GM12878 (cell line): ENCODE measurements at regions not wholly inside any gene's neighbourhood (a gene's known extent, or its start where the extent isn't known, plus 50 kb on each side); places are given as distances from the start of the nearest gene placed in this dataset.

ENCODE experiments used
- ATAC-seq: fragments of 200-7000 bp; cut with Tn5 transposase; 3 replicates; pipeline ENCODE4 v1.9.1; 2020; ENCODE audit warnings: mild to moderate bottlenecking, moderate library complexity
- BruUV-seq: library from RNA; stranded (reverse); fragments of 400-500 nt; replicated peaks from 2 replicates; lab custom pipeline; 2021; lab: Mats Ljungman, UMichigan
- CTCF ChIA-PET: fragments of 300-600 bp; sonication (Branson Sonifier 250); formaldehyde crosslinking; extraction: SDS; loops from one replicate; lab custom pipeline; 2021; ENCODE audit warnings: inconsistent platforms; lab: Yijun Ruan, JAX
- POLR2A ChIA-PET: fragments of 350-600 bp; formaldehyde crosslinking; extraction: SDS; loops from one replicate; lab custom pipeline; 2021; ENCODE audit warnings: inconsistent platforms; lab: Charles Lee
- RAD21 ChIA-PET: fragments of 300-600 bp; sonication (Branson Sonifier 250); formaldehyde crosslinking; loops from one replicate; lab custom pipeline; 2023; ENCODE audit warnings: antibody characterized with exemption; ENCODE audit not compliant: unreplicated experiment; lab: Charles Lee
- SMC1A ChIA-PET: fragments of 300-600 bp; sonication (Branson Sonifier 250); formaldehyde crosslinking; loops from one replicate; lab custom pipeline; 2023; ENCODE audit not compliant: unreplicated experiment, uncharacterized antibody; lab: Charles Lee
- DNase-seq: peaks from one replicate; pipeline ENCODE4 v3.0.0-alpha.2; 2011; ENCODE audit warnings: low read depth, low spot score
- FAIRE-seq: peaks from 3 replicates; lab custom pipeline; 2011; peaks lifted over from hg19 to GRCh38; lab: Jason Lieb, UNC
- H2AFZ ChIP-seq: 2 replicates; pipeline ENCODE4 v1.6.0; 2011; ENCODE audit warnings: low read depth, low read length, control low read depth; ENCODE audit not compliant: control insufficient read depth
- H3K27ac ChIP-seq: 2 replicates; pipeline ENCODE4 v1.5.1; 2011; ENCODE audit warnings: control low read depth; ENCODE audit not compliant: control insufficient read depth, insufficient read depth
- H3K27me3 ChIP-seq, 2 experiments: replicated peaks in 1 of 2; 2 replicates each; pipeline versions ENCODE4 v1.6.0 to v1.6.1; 2011; ENCODE audit warnings: low read length in 1 of 2; ENCODE audit not compliant: control insufficient read depth in 2 of 2, insufficient read depth in 2 of 2
- H3K36me3 ChIP-seq, 2 experiments: 2 replicates each; pipeline ENCODE4 v1.5.1; 2011; ENCODE audit warnings: low read length in 1 of 2; ENCODE audit not compliant: control insufficient read depth in 2 of 2, insufficient read depth in 2 of 2
- H3K4me1 ChIP-seq: 2 replicates; pipeline ENCODE4 v1.6.1; 2011; ENCODE audit warnings: mild to moderate bottlenecking, low read length, moderate library complexity, mixed read lengths; ENCODE audit not compliant: control insufficient read depth, insufficient read depth
- H3K4me2 ChIP-seq: 2 replicates; pipeline ENCODE4 v1.6.0; 2011; ENCODE audit warnings: control low read depth; ENCODE audit not compliant: control insufficient read depth, insufficient read depth
- H3K4me3 ChIP-seq: fragments of 200-600 bp; sonication (generic); 2 replicates; pipeline ENCODE4 v1.5.1; 2016
- H3K79me2 ChIP-seq: 2 replicates; pipeline ENCODE4 v1.6.0; 2011; ENCODE audit warnings: low read length; ENCODE audit not compliant: control insufficient read depth, insufficient read depth
- H3K9ac ChIP-seq: 2 replicates; pipeline ENCODE4 v1.8.0; 2011; ENCODE audit warnings: low read length, control low read depth, mixed read lengths; ENCODE audit not compliant: control insufficient read depth, insufficient read depth
- H3K9me3 ChIP-seq: replicated peaks from 3 replicates; pipeline ENCODE4 v1.5.1; 2011; ENCODE audit warnings: mild to moderate bottlenecking, low read length; ENCODE audit not compliant: control insufficient read depth, insufficient read depth
- H4K20me1 ChIP-seq: 2 replicates; pipeline ENCODE4 v1.6.0; 2011; ENCODE audit not compliant: control insufficient read depth, insufficient read depth
- IKZF1 ChIP-seq: fragments of 450-650 bp; conservative IDR thresholded peaks from 2 replicates; pipeline ENCODE4 v1.6.1; 2017; ENCODE audit warnings: antibody characterized with exemption, mild to moderate bottlenecking
- IKZF2 ChIP-seq, 2 experiments: fragments of 450-650 bp; IDR thresholded peaks; 2 replicates each; pipeline ENCODE4 v1.6.1; 2017; ENCODE audit warnings: mild to moderate bottlenecking in 2 of 2, moderate library complexity in 2 of 2
- PKNOX1 ChIP-seq: fragments of 450-650 bp; IDR thresholded peaks from 2 replicates; pipeline ENCODE4 v1.6.1; 2016; ENCODE audit warnings: mild to moderate bottlenecking
- RELB ChIP-seq: fragments of 450-650 bp; IDR thresholded peaks from 2 replicates; pipeline ENCODE4 v1.6.1; 2017; ENCODE audit warnings: low read depth, mild to moderate bottlenecking, moderate library complexity
- ZBTB40 ChIP-seq: fragments of 450-650 bp; IDR thresholded peaks from 2 replicates; pipeline ENCODE4 v1.6.1; 2016; ENCODE audit warnings: mild to moderate bottlenecking, moderate library complexity, borderline replicate concordance
- WGBS: methylation state at CpG from one replicate; pipeline ENCODE4 v1.1.6; 2016; ENCODE audit warnings: low lambda C conversion rate; ENCODE audit not compliant: insufficient replicate concordance, insufficient coverage; ENCODE audit errors: missing lambda C conversion rate; 5-methylcytosine and 5-hydroxymethylcytosine counted together
- in situ Hi-C: fragments of 300-500 bp; cut with MboI; formaldehyde crosslinking; loops from 9 replicates; pipeline ENCODE4 v1.14.3; 2018; ENCODE audit warnings: mixed read lengths
- intact Hi-C: fragments of 100-400 bp; cut with micrococcal nuclease; formaldehyde crosslinking; loops from one replicate; pipeline ENCODE4 v1.14.2; 2022; ENCODE audit not compliant: unreplicated experiment
- TF ChIP-seq, protein P1 (sequence below): fragments of 450-650 bp; IDR thresholded peaks from 2 replicates; pipeline ENCODE4 v1.6.1; 2018; ENCODE audit warnings: borderline replicate concordance, mild to moderate bottlenecking; ENCODE audit not compliant: partially characterized antibody
- TF ChIP-seq, protein P2 (sequence below): IDR thresholded peaks from 2 replicates; pipeline ENCODE4 v1.6.1; 2012; ENCODE audit warnings: low read depth, low read length, improper control_type of control experiment
- TF ChIP-seq, protein P3 (sequence below): IDR thresholded peaks from 2 replicates; pipeline ENCODE4 v1.6.1; 2011; ENCODE audit warnings: mild to moderate bottlenecking, low read depth, low read length, moderate library complexity; ENCODE audit not compliant: insufficient replicate concordance

- no peaks in the 10 kb centered on the region for H3K9me3 ChIP-seq
- no peaks in the 10 kb centered on the region for H3K36me3 ChIP-seq
- 48% methylated on average over 11 of the region's 13 CpGs for whole genome bisulfite sequencing
- H3K4me1 ChIP-seq, result no peaks in the 10 kb centered on the region
- intact Hi-C loops (no loop called here), in situ Hi-C loops (no loop called here)
- H3K4me3 ChIP-seq, result no peak overlapping the region
- no peaks in the 10 kb centered on the region for H4K20me1 ChIP-seq
- no peak for DNase-seq
- FAIRE-seq, result no peak
- no peaks in the 10 kb centered on the region for H3K79me2 ChIP-seq
- ChIA-PET POLR2A (interaction anchor here (1.4 kb wide), 1 partner anchor 14 kb away, joined by 4 read pairs; no protein-coding TSS in a partner anchor), RAD21 (interaction anchor here (0.5 to 1.5 kb wide), 5 partner anchors 8 to 1577 kb away, joined by 3 to 4 read pairs (median 3); no protein-coding TSS in a partner anchor), CTCF (interaction anchor here (0.5 to 1.5 kb wide), 3 partner anchors 13 to 154 kb away, joined by 3 to 4 read pairs (median 3); no protein-coding TSS in a partner anchor), SMC1A (interaction anchor here (0.7 to 2.4 kb wide), 8 partner anchors 8 to 248 kb away, joined by 3 to 12 read pairs (median 4); no protein-coding TSS in a partner anchor)
- BruUV-seq, result no TSS peak
- no peak for ATAC-seq
- no peak overlapping the region for H3K4me2 ChIP-seq
- H3K9ac ChIP-seq, result no peak overlapping the region
- no peak overlapping the region for H3K27ac ChIP-seq
- H3K27me3 ChIP-seq, result peaks cover 0 to 8% of the 10 kb centered on the region in 2 experiments; a peak in 2 of 4 replicates
- no peak overlapping the region for H2AFZ ChIP-seq
- TF ChIP-seq, protein P1, sequence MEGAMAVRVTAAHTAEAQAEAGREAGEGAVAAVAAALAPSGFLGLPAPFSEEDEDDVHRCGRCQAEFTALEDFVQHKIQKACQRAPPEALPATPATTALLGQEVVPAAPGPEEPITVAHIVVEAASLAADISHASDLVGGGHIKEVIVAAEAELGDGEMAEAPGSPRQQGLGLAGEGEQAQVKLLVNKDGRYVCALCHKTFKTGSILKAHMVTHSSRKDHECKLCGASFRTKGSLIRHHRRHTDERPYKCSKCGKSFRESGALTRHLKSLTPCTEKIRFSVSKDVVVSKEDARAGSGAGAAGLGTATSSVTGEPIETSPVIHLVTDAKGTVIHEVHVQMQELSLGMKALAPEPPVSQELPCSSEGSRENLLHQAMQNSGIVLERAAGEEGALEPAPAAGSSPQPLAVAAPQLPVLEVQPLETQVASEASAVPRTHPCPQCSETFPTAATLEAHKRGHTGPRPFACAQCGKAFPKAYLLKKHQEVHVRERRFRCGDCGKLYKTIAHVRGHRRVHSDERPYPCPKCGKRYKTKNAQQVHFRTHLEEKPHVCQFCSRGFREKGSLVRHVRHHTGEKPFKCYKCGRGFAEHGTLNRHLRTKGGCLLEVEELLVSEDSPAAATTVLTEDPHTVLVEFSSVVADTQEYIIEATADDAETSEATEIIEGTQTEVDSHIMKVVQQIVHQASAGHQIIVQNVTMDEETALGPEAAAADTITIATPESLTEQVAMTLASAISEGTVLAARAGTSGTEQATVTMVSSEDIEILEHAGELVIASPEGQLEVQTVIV, result no peak
- TF ChIP-seq IKZF2 (IDR thresholded peaks at IDR 0.05) (0 out of 4 replicates have a peak, but pooled peaks of 1 of the 2 experiments have one; percentile 28), PKNOX1 (peak; percentile 41; the same call in 1 of the 2 replicates), RELB (0 out of 2 replicates have a peak, but pooled peaks have one; percentile 1), IKZF1 (0 out of 2 replicates have a peak, but pooled peaks have one; percentile 1), ZBTB40 (no peak)
- TF ChIP-seq, protein P2, sequence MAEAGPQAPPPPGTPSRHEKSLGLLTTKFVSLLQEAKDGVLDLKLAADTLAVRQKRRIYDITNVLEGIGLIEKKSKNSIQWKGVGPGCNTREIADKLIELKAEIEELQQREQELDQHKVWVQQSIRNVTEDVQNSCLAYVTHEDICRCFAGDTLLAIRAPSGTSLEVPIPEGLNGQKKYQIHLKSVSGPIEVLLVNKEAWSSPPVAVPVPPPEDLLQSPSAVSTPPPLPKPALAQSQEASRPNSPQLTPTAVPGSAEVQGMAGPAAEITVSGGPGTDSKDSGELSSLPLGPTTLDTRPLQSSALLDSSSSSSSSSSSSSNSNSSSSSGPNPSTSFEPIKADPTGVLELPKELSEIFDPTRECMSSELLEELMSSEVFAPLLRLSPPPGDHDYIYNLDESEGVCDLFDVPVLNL, result no peak
- TF ChIP-seq, protein P3, sequence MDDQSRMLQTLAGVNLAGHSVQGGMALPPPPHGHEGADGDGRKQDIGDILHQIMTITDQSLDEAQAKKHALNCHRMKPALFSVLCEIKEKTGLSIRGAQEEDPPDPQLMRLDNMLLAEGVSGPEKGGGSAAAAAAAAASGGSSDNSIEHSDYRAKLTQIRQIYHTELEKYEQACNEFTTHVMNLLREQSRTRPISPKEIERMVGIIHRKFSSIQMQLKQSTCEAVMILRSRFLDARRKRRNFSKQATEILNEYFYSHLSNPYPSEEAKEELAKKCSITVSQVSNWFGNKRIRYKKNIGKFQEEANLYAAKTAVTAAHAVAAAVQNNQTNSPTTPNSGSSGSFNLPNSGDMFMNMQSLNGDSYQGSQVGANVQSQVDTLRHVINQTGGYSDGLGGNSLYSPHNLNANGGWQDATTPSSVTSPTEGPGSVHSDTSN, result peak; percentile 11
Measured at GRCh38 chr6:41471064-41471895, 74.9 kb upstream of the FOXP4 start.
